ENCODE measurements at regions not wholly inside any gene's neighbourhood (a gene's known extent, or its start where the extent isn't known, plus 50 kb on each side); places are given as distances from the start of the nearest gene placed in this dataset.

DNA sequence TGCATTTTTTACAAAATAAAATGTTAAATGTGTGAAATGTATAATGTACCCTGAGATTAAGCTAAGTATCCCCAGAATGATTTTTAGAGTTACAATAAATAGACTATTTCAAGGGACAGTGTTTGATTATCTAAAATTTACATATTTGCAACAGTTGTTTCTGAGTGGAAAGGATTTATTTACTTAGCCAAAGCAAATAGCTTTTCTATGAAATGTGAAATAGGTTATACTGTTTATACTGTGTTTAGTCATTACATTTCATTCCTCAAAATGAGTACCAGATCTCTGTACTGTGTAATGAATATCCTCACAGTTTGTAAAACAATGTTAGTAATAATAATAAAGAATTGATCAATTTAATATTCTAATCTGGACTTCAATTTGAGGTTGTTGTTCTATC lies 1019.0 kb downstream of the NR2F1-AS1 start:
- TF ChIP-seq POLR2A (IDR thresholded peaks at IDR 0.05; ENCODE audit: low read length) (no peak), GATA1 (IDR thresholded peaks at IDR 0.05; ENCODE audit: low read depth, low read length) (no peak)
